ENCODE measurements at regions not wholly inside any gene's neighbourhood (a gene's known extent, or its start where the extent isn't known, plus 50 kb on each side); places are given as distances from the start of the nearest gene placed in this dataset.
"Not testable (repeated sequence)": the region's sequence is repeated elsewhere in the genome, so short reads cannot be mapped to it uniquely, and the experiment has no call there.

GRCh38 chr4:95929448-95930064, 89.7 kb downstream of the PDHA2 start:
- ATAC-seq = no peak
- TF ChIP-seq GLIS3 (CRISPR knock-in tag; IDR thresholded peaks at IDR 0.05) = no peak
- no peak for TF ChIP-seq ZNF8 (CRISPR knock-in tag; IDR thresholded peaks at IDR 0.05)
- TF ChIP-seq SNAI2 (CRISPR knock-in tag; IDR thresholded peaks at IDR 0.05) = no peak
- no peak for TF ChIP-seq POU6F1 (CRISPR knock-in tag; IDR thresholded peaks at IDR 0.05; ENCODE audit: borderline replicate concordance, low read depth)

- TF ChIP-seq ZFP30 (CRISPR knock-in tag; IDR thresholded peaks at IDR 0.05) (no peak), ESRRG (CRISPR knock-in tag; IDR thresholded peaks at IDR 0.05) (no peak), POU6F1 (CRISPR knock-in tag; IDR thresholded peaks at IDR 0.05; ENCODE audit: borderline replicate concordance, low read depth) (no peak), ISL1 (CRISPR knock-in tag; IDR thresholded peaks at IDR 0.05) (no peak), BACH2 (CRISPR knock-in tag; IDR thresholded peaks at IDR 0.05; ENCODE audit: borderline replicate concordance) (no peak), PPARA (CRISPR knock-in tag; IDR thresholded peaks at IDR 0.05; ENCODE audit: borderline replicate concordance) (no peak)
- no peak for ATAC-seq
These were observed 99.2 kb downstream of the PDHA2 start for GRCh38 chr4:95939141-95939540.

- ATAC-seq = peak; percentile 93
- TF ChIP-seq ISL1 (CRISPR knock-in tag; IDR thresholded peaks at IDR 0.05) (peak; percentile 71; the same call in 1 of the 2 replicates), ESRRG (CRISPR knock-in tag; IDR thresholded peaks at IDR 0.05) (no peak)
These were observed 109.4 kb downstream of the PDHA2 start for GRCh38 chr4:95949136-95949765.

GRCh38 chr4:95949808-95950207, 109.9 kb downstream of the PDHA2 start:
- no peak for ATAC-seq
- TF ChIP-seq PATZ1 (CRISPR knock-in tag; IDR thresholded peaks at IDR 0.05; ENCODE audit: borderline replicate concordance) = no peak
- no peak for TF ChIP-seq ZNF8 (CRISPR knock-in tag; IDR thresholded peaks at IDR 0.05)
- no peak for TF ChIP-seq POU6F1 (CRISPR knock-in tag; IDR thresholded peaks at IDR 0.05; ENCODE audit: borderline replicate concordance, low read depth)
- no peak for TF ChIP-seq OSR1 (CRISPR knock-in tag; IDR thresholded peaks at IDR 0.05)
- no peak for TF ChIP-seq ZNF565 (CRISPR knock-in tag; conservative IDR thresholded peaks at IDR 0.05; ENCODE audit: low read depth)
- no peak for TF ChIP-seq PPARA (CRISPR knock-in tag; IDR thresholded peaks at IDR 0.05; ENCODE audit: borderline replicate concordance)
- no peak for TF ChIP-seq ARNTL (CRISPR knock-in tag; IDR thresholded peaks at IDR 0.05; ENCODE audit: borderline replicate concordance, low read depth)
- no peak for TF ChIP-seq CREB5 (CRISPR knock-in tag; IDR thresholded peaks at IDR 0.05; ENCODE audit: low read depth)
- no peak for TF ChIP-seq ZFP30 (CRISPR knock-in tag; IDR thresholded peaks at IDR 0.05)
- no peak for TF ChIP-seq BACH2 (CRISPR knock-in tag; IDR thresholded peaks at IDR 0.05; ENCODE audit: borderline replicate concordance)
- TF ChIP-seq CSRNP3 (CRISPR knock-in tag; IDR thresholded peaks at IDR 0.05) = no peak
- TF ChIP-seq TSHZ2 (CRISPR knock-in tag; IDR thresholded peaks at IDR 0.05) = no peak

GRCh38 chr4:95952538-95952937, 112.6 kb downstream of the PDHA2 start:
- not testable (repeated sequence) for ATAC-seq
